ENCODE measurements at regions not wholly inside any gene's neighbourhood (a gene's known extent, or its start where the extent isn't known, plus 50 kb on each side); places are given as distances from the start of the nearest gene placed in this dataset.

GRCh38 chr3:144549166-144549565, 577.5 kb downstream of the DIPK2A start:
- TF ChIP-seq CTCF (IDR thresholded peaks at IDR 0.05) (no peak), POLR2A (IDR thresholded peaks at IDR 0.05) (no peak)

Measured in tibial nerve (tissue), 3 donors.